ENCODE measurements at regions not wholly inside any gene's neighbourhood (a gene's known extent, or its start where the extent isn't known, plus 50 kb on each side); places are given as distances from the start of the nearest gene placed in this dataset.

- TF ChIP-seq CTCF (IDR thresholded peaks at IDR 0.05; ENCODE audit: control extremely low read depth in 1 of 3, insufficient read depth in 1 of 3, low read depth in 1 of 3, low read length in 3 of 3) (no peak), POLR2A (IDR thresholded peaks at IDR 0.05; ENCODE audit: control extremely low read depth in 1 of 2, low read depth in 2 of 2, low read length in 2 of 2) (no peak), ZNF274 (IDR thresholded peaks at IDR 0.05; ENCODE audit: borderline replicate concordance, extremely low read depth, low read length) (no peak), CHD2 (IDR thresholded peaks at IDR 0.05; ENCODE audit: low read length) (no peak)
These were observed 173.5 kb downstream of the ASMT start for GRCh38 chrX:1788300-1788911.

Data from H1 (cell line).